Fibroblast of pulmonary artery (primary cell): ENCODE measurements at regions not wholly inside any gene's neighbourhood (a gene's known extent, or its start where the extent isn't known, plus 50 kb on each side); places are given as distances from the start of the nearest gene placed in this dataset.

Source experiments
- DNase-seq: peaks from one replicate; pipeline ENCODE4 v3.0.0-alpha.2; 2010; ENCODE audit warnings: low read depth
- H3K4me3 ChIP-seq: replicated peaks from 2 replicates; pipeline ENCODE4 v1.5.1; 2011; ENCODE audit warnings: low read depth, mild to moderate bottlenecking, control low read depth, low read length, moderate library complexity
- TF ChIP-seq, protein P1 (sequence below): IDR thresholded peaks from 2 replicates; pipeline ENCODE4 v1.5.1; 2011; ENCODE audit warnings: mild to moderate bottlenecking, control low read depth, low read length, inconsistent platforms; ENCODE audit errors: missing control alignments

DNA sequence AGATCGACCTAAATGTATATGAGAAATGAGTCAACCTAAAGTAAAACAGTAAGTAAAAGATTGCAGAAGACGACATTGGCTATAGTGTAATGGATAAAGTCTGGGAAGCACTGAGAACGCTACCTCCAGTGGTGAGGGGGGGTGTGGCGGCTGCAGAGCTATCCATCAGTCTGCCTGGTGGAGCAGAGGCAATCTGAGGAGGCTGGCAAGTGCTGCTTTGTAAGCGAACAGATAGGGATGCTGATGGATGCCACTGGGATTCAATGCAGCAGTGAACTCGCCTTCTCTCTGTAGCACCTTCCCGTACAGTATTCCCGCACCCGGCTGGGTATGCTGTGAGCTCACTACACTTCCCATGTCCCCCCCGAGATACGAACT lies 261.5 kb downstream of the NSG2 start:
- DNase-seq, result no peak
- TF ChIP-seq, protein P1, sequence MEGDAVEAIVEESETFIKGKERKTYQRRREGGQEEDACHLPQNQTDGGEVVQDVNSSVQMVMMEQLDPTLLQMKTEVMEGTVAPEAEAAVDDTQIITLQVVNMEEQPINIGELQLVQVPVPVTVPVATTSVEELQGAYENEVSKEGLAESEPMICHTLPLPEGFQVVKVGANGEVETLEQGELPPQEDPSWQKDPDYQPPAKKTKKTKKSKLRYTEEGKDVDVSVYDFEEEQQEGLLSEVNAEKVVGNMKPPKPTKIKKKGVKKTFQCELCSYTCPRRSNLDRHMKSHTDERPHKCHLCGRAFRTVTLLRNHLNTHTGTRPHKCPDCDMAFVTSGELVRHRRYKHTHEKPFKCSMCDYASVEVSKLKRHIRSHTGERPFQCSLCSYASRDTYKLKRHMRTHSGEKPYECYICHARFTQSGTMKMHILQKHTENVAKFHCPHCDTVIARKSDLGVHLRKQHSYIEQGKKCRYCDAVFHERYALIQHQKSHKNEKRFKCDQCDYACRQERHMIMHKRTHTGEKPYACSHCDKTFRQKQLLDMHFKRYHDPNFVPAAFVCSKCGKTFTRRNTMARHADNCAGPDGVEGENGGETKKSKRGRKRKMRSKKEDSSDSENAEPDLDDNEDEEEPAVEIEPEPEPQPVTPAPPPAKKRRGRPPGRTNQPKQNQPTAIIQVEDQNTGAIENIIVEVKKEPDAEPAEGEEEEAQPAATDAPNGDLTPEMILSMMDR, result no peak
- no peak overlapping the region for H3K4me3 ChIP-seq

DNA sequence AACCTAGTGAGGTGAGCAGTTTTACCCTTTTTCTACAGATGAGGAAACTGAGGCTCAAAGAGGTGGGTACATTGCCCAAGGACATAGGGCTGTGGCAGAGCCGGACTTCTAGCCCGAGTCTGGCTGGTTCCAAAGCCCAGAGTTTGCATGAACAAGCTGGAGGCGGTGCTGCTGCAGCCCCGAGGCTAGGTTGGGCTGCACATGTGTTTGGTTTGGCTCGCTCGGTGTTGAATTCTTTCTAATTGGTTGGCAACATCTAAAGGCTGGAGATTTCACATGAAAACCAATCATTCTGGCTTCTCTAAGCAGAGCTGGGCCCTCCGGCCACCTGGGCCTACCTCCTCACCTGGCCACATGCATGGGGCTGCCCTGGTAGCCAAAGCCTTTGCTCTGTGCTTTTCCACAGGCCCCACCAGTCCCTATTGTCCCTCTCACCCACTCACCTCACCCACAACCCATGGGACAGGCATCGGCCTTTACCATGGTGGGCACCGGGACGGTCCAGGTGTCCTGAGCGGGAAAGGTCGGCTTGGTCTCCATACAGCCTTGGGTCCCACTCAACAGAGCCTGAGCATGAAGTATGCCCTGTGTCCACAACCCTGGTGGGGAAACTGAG lies 262.3 kb downstream of the NSG2 start:
- TF ChIP-seq, protein P1, result no peak
- H3K4me3 ChIP-seq, result no peak overlapping the region
- DNase-seq, result no peak

DNA sequence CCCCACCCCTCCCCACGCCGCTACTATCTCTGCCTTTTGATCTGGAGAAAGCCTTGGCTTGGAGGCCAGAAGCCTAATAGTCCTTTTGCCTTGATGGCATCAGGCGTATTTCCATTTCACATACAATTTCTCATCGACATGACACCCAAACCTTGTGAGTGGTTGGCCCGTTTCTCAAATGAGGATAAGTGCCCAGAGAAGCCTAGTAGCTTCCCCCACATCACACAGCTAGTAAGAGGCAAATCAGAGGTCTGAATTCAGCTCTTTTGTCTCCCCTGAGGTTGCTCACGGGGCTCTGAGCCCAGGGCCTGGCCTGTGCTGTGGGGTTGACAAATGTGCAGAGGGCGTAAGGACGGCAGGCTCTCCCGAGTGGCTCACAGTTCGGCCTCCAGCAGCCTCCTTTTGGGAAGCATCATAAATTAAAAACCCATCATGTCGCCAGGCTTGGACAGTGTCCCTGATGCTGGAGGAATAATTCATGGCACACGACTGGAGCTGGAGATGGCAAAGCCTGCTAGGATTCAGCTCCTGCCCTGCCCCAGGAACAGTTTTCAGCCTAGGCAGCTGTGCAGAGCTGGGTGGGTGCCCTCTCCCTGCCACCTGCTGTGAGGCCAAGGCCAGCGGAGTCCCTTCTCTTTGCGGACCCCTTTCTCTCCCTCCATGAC lies 263.8 kb downstream of the NSG2 start:
- no peak for DNase-seq
- TF ChIP-seq, protein P1, result no peak
- H3K4me3 ChIP-seq, result no peak overlapping the region

DNA sequence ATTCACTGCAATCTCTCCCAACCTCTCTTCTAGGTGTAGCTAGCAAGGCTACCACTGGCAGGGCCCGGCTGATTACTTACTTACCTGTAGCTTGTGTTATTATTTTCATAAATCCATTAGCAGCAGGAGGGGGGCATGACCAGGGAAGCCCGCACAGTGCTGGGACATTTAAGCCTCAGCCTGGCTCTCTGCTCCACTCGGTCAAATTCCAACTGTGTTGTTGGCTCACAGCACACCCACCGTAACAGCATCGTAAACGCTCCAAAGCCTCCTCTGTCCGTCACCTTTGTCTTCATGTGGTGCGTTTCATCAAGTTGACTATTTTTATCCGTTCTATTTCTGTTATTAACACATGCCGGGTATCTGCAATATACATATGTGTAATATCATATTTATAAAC lies 264.7 kb downstream of the NSG2 start:
- TF ChIP-seq, protein P1, result no peak
- H3K4me3 ChIP-seq, result no peak overlapping the region
- DNase-seq, result no peak

DNA sequence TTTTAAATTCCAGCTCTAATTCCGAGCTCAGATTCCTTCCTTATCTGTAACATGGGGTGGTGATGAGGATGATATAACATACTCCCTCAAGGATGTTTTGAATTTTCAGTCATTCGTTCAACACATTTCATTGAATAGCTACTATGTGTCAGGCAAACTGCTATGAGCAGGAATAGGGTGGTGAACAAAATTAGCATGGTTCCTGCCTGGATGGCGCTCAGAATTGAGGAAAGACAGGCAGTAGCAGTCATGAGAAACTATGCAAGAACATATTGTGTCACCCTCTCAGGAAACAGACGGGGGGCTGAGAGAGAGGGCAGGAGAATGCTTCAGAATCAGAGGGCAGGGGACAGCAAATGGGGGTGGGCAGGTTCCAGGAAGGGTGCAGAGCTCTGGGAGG lies 265.2 kb downstream of the NSG2 start:
- TF ChIP-seq, protein P1, result no peak
- DNase-seq, result no peak
- no peak overlapping the region for H3K4me3 ChIP-seq

DNA sequence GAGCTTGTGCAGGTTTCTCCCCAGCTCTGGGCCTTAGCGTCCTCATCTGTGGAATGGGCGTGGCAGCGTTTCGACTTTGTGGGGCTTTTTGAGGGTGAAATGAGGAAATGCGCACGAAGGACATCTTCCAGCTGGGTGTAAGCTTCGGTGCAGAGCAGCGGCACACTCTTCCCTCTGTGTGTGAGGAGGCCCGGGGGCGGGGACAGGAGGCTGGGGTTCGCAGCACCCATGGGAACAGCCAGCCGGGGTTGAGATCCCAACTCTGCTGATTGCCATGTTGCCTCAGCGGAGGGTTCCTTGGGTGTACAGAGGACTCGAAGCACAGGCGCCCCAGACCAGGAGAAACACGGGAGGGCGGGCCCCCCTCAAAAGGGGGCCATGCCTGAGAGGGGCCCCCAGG lies 265.6 kb downstream of the NSG2 start:
- no peak for DNase-seq
- no peak overlapping the region for H3K4me3 ChIP-seq
- TF ChIP-seq, protein P1, result no peak
